GM12891 (cell line): ENCODE measurements at regions not wholly inside any gene's neighbourhood (a gene's known extent, or its start where the extent isn't known, plus 50 kb on each side); places are given as distances from the start of the nearest gene placed in this dataset.

Source experiments
- POLR2A ChIP-seq: IDR thresholded peaks from 2 replicates; pipeline ENCODE4 v1.6.1; 2011; ENCODE audit warnings: low read depth, low read length, control low read depth
- POLR2AphosphoS5 ChIP-seq: IDR thresholded peaks from 2 replicates; pipeline ENCODE4 v1.6.1; 2011; ENCODE audit warnings: low read depth, low read length, control low read depth
- SPI1 ChIP-seq: IDR thresholded peaks from 2 replicates; pipeline ENCODE4 v1.6.1; 2011; ENCODE audit warnings: low read depth, low read length, control low read depth
- TAF1 ChIP-seq: IDR thresholded peaks from 2 replicates; pipeline ENCODE4 v1.6.1; 2011; ENCODE audit warnings: low read depth, low read length, control low read depth

DNA sequence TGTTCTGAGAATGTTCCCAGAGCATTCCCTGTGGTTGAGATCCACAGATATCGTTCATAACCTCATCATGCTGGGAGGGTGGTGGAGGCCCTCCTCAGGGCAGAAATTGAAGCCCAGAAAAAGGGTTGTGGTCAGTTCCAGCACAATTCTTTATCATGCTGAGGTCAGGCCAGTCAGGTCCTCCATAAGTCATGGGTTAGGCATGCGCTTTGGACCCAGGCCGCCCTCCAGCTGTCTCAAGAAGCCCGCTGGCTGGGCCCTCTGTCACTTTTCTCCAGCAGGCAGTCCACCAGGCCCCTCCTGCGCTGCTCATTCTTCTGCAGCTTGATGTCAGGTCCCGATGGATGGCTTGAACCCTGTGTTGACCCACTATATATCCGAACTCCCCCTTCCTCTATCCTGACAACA lies 151.1 kb upstream of the NT5C1B start:
- no peak for TF ChIP-seq POLR2AphosphoS5
- TF ChIP-seq POLR2A = no peak
- no peak for TF ChIP-seq TAF1
- TF ChIP-seq SPI1 = no peak
